GM18907 (cell line): ENCODE measurements at regions not wholly inside any gene's neighbourhood (a gene's known extent, or its start where the extent isn't known, plus 50 kb on each side); places are given as distances from the start of the nearest gene placed in this dataset.
"Not testable (repeated sequence)": the region's sequence is repeated elsewhere in the genome, so short reads cannot be mapped to it uniquely, and the experiment has no call there.

Source experiments
- ATAC-seq: cut with Tn5 transposase; IDR thresholded peaks from one replicate; pipeline ENCODE4 v1.9.1; 2021; ENCODE audit warnings: mild to moderate bottlenecking, moderate library complexity; ENCODE audit not compliant: unreplicated experiment

DNA sequence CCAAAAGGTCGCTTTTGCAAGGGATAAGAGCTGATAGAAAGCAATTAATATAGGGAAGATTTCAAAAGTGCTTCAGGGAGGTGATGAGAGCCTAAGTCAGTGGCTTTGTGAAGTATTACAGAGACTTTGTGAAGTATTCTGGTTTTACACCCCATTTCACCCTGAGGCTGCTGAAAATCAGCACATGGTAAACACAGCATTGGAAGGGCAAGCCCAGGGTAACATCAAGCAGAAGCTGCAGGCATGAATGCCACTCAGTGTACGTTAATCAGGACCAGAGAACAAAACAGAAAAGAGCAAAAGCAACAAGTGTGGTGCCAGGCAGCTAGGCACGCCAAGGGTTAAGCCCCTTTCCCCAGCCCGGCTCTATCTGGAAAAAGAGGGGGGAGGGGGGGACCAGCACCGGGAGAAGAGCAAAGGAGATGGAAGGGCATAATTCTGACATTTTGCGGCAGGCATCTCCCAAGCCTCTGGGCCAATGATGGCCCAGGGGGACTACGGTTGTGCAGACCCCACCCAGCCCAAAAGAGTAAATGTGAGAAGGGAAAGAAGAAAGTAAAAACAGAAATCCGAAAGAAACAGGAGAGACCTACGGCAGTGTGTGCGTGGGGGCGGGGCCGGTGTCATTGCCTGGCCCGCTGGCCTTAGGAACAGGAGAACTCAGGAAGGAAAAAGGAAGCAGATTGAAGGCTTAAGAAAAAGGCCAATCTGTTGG, 58.9 kb downstream of the DHRS2 start:
- ATAC-seq = no peak

DNA sequence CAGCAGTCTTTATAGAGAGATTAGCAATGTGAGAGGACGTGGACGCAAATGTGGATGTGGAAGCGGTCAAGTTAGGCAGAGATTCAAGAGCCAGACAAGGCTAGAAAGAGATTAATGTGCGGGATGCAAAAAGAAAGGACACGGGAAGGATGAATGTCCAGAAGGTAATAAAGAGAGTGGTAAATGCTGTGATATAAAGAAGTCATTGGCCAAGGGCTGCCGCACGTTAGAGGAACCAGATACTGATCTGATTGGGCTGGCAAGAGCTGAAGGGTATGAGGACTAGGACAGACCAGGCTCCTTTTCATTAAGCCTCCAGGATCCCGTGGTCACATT, 59.5 kb downstream of the DHRS2 start:
- ATAC-seq = no peak

DNA sequence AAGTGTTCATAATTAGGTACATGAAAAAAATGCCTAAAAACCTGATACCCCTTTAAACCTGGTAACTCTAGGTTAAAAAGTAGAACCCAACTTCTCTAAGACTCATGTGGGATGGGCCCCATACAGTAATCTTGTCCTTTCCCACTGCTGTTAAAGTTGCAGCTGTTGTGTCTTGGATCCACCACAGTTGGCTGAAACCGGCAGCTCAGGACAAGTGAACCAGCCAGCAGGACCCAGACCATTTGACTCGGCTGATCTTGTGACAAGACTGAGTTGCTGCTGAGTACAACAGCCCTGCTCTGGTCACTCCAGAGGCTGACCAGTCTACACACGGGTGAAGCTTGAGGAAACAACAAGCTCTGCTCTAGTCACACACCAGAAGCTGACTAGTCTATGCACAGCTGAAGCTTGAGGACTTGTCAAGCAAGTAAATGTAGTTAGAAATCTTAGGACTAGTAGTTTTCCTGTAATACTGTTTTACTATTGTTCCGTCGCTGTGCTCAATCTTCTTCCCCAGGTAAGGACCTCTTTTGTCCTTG, 60.6 kb downstream of the DHRS2 start:
- no peak for ATAC-seq

DNA sequence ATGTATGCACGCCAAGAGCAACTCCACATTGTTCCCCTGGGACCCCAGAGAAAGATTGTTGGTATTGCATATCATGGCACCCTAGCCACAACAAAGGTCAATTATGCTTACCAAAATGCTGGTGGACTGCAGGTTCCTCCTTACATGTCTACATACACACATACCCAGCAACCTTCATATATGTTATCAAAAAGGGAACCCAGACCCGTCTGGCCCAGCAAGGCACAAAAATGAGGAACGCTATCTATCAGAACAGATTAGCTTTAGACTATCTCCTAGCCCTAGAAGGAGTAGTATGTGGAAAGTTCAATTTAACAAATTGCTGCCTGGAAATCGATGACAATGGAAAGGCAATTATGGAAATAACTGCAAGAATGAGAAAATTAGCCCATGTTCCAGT, 61.5 kb downstream of the DHRS2 start:
- ATAC-seq = no peak

DNA sequence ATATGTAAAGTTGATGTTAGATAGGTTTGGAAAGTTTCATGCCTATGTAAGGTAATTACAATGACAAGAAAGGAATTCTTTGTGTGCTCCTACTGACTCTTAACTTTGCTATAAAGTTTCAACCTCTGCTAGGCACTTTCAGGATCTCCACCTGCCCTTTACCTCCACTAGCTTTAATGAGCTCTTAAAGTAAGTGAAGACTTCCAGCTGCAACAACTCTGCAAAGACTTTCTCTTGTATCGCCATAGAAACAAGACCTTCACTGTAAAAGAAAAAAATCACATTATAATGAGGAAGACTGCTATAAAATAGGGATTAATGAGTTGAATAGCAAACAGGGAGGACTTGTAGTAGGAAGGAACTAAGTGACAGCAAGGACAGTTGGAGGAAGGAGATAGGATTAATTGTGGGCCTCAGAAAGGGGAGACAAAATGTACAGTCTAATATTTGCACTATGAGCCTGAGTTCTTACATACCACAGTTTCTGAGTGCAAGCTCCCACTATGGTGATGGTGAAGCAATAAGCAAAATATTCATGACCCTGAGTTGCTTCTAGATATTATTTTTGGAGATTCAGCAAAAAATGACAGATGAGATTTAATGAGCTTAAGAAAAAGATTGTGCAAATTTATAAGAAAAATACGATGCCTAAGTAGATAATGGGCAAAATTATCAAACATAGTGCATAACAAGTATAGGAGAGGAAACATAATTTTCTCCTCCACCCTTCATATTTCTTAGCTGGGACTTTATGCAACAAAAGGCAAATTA, 66.7 kb downstream of the DHRS2 start:
- no peak for ATAC-seq

DNA sequence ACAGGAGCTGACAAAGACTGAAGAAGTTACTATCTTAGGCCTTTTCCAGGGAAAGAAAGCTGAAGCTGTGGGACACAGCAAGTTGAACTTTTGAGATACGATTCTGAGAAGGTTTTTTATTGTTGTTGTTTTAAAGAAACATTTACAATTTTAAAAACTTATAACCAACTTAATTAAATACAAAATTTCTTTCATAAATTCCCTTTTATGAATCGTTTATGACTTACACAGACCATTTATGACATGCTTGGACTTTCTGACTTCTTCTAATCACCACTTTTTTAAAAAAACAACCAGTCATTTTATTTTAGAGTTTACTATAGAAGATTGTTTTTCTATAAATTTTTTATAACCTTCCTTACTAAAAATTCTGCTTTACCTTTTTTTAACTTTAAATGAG, 68.7 kb downstream of the DHRS2 start:
- no peak for ATAC-seq

DNA sequence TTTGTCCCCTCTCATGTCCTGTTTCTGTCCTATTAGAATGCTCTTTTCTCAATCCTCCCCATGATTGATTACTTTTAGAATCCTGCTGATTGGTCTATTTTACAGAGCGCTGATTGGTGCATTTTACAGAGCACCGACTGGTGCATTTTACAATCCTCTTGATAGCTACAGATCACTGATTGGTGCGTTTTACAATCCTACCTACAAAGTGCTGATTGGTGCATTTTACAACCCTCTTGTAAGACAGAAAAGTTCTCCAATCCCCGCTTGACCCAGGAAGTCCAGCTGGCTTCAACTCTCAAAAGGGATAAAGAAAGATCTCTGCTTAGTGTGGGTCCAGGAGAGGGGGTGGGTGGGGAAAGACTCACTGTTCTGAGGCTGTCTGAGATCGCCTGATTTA, 71.3 kb downstream of the DHRS2 start:
- no peak for ATAC-seq

DNA sequence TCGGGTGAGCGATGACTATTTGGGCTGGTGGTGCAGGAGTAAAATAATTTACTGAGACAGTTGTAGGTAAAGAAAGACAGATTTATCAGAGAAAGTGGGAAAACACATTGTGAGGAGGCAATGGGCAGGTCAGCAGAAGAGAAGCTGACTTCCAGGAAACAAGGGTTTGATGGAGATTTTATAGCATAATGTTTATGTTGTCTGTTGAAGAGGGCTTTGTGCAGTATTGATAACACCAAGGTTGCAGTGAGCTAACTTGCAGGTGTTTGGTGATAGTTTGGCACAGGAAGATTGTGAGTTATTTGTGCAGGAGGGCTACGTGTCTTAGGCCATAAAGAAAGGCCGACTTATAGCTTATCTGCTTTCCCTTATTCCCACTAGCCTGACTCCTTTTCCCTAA, 72.2 kb downstream of the DHRS2 start:
- no peak for ATAC-seq

DNA sequence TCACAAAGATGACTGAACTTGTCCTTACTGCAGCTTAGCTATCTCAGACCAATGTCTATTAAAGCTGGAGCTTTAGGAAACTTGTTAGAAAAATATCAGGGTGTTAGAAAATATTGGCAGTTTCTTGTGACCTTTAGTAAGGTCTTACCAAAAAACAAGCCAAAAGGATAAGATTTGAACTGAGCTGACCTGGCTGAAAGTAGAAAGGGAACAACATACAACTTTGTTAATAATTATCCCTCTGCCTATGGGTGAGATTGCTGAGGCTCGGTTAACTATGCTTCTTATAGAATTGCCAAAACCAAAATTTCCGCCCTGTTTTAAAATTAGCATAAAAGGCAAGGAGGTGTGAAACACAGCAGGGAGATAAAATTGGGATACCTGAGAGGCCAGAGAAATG, 73.8 kb downstream of the DHRS2 start:
- no peak for ATAC-seq

DNA sequence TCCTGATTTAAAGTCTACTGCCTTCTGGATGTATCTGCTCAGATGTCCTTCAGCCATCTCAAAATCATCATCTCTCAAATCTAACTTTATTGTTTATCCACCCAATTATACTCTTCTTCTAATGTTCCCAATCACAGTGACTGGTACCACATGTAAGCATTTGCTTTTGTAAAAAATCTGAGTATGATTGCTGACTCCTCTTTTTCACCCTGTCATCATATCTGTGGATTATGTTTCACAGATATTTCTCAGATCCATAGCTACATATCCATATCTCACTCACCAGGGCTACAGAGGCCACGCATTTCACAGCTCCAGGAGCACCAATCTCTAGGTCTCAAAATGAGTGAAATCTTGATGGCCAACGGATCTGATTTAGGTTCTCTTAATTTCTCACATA, 76.1 kb downstream of the DHRS2 start:
- no peak for ATAC-seq

DNA sequence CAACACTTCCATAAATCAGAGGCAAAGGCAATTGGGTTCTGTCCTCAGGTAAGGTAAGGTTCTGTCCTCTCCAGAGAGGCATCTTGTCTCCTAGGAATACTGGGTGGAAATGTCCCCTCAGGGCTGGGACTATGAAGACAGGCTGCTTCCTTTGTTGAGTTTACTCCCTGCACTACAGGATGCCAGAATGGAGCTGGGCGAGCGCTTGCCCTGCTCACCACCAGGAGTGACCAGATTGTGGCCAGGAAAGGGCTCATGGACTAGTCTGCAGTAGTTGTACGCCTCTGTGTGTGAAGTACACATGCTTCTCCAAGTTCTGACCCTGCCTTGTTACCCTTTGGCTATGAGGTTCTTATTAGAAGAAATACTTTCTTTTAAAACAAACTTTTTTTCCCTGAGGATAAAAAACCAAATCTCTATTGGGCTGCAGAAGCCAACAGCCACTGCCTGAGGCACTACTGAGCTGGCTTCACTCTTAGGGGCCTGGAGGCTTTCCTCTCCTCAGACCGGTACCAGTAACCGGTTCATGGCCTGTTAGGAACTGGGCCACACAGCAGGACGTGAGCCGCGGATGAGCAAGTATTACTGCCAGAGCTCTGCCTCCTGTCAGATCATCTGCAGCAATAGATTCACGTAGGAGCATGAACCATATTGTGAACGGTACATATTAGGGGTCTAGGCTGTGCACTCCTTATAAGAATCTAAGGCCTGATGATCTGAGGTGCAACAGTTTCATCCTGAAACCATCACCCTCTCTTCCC, 83.2 kb downstream of the DHRS2 start:
- ATAC-seq = no peak

DNA sequence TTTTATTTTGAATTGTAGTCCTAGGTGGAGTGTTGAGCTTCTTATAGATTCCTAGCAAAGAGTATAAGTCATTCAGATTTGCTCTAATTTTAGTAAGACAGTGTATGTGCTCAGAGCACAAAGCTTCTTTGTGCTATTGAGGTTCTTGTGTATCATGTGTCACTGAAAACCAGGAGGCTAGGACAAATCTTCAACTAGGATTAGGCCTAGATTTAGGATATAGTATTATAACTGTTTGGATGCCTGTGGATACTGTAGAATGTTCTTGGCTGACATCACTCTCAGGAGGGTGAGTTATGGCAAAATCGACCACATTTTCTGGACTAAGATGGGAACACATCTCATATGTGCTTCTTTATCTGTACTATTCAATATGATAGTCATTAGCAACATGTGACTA, 86.5 kb downstream of the DHRS2 start:
- ATAC-seq = no peak

DNA sequence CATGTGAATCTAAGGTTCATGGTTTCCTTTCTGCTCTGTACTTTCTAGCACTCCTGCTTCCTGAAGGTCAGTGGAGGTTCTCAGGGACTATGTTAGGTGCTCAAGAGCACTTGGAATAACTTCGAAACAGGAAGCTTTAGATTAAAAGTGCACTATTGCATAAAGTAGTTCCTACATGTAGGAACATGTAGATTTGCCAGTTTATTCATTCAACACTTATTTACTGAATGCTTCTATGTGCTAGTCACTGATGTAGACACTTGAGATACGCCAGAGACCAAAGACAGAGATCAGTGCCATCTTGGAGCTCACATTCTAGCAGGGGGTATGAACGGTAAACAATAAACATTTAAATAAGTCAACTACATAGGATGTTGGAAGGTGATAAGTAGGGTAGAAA, 87.7 kb downstream of the DHRS2 start:
- no peak for ATAC-seq

DNA sequence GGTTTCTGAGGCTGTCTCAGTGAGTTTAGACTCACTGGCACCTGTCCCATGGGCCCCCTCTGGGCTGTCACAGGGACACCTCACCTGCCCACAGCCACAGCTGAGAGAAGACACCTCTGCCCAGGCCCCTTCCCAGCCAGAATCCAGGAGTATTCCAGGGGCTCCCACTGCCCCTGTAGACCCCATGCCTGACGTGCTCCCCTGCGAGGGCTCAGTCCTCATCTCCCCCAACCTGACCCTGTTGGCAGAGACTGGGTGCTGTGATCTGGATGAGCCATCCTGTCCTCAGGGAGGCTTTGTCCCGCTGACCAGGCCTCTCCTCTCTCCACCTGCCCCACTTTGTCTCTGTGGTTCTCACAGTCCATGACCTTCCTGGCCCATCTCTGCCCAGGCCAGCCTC, 89.4 kb downstream of the DHRS2 start:
- ATAC-seq = no peak

DNA sequence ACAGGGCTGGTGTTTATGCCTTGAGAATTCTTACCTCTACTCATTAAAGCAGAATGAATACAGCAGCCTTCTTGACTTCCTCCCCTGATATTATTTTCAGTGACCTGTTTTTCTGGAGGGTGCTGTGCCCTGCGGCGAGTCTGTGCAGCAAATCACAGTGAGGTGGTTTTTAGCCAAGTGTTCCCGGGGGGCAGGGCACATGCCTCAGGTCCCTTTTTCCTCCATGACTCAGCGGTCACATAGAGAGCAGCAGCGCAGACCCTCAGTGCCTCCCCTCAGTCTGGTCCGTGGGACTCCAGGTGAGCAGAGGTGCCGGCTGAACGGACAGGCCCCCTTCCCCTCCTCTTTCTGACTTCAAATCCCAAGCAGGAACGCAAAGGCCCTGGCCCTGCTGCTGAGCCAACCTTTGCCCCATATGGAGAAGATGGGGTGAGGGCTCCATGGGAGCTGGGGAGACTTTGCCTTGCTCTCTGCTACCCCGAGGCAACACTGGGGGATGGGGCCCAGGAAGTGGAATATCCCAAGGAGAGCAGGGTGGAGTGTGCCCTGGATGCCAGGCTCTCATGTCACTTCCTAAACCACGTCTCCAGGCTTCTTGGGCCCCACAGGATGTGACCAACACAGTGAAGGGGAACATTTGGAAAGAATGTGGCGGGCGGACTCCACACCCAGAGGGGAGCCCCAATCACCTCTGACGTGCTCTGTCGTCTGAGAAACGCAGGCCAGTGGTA, 90.0 kb downstream of the DHRS2 start:
- ATAC-seq = no peak

DNA sequence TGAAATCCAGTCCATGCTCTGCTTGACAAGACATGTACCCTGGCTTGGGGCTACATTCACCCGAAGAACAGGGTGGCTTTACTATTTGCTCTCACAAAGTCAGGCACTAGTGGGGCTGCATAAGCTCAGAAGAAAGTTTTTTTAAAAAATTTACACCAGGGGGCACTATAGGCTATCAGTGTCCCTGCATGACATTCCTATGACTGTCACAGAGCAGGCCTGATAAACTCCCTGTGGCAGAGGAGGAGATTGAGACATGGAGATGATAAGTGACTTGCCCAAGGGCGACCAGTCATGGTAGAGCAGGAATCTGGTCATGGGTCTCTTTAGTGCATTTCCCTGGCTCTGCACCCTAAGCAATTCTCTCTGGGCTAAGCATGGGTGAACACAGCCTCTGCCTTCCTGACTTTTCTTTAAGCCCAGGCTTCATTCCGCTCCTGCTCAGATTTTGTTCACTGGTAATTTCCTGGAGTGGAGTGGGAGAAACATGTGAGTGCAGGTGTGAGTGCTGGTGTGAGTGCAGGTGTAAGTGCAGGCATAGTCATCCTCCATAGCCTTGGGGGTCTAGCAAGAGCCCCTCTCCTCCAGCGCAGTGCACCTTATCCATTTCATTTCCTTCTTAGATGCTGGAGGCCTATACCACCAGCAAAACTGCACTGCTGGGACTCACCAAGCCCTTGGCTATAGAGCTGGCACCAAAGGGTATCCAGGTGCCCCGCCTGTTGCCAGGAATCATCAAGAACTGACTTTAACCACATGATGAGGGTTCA, 91.6 kb downstream of the DHRS2 start:
- ATAC-seq = peak; percentile 49

DNA sequence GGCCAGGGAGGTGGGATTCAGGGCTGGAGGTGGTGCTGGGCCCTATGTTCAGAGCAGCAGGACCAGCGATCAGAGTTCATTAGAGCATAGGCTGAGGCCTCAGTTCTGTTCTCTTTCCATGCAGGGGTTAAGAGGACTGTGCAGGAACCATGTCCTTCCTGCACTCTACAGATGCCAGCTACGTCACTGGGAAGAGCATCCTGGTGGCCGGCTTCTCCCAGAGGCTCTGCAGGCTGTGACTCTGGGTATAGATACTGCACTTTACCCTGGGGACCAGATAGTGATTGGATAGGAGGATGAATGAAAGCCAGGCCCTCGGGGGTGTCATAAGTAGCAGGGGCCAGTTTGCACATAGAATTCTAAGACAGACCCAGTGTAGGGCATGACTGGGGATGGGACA, 92.6 kb downstream of the DHRS2 start:
- no peak for ATAC-seq

DNA sequence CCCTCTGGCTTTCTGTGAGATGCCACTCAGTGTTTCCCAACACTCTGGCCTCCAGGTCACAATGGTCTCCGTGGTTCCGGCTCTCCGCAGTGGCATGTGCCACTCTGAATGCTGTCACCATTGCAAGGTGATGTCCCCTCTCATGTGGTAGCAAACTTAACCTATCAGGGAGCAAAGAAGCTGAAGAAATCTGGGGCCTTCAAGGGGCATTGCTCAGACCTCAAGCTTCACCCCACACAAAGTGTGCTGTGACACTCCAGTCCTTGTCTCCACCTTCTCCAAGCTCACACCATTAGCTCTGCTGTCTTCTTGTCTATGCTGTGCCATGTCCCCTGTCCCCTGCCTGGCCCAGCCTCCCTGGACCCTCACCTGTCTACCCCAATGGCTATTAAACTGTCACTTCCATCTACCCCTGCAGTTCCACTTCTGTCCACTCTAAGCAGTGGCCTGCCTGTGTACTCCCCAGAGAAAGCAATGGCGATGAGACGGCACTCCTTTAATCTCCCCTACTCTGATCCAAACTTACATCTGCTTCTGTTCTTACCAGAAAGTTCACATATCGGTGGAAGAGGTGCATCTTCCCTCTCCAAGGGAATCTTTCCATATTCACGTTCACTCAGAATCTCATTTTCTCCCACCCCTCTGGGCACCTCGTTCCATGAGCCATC, 93.7 kb downstream of the DHRS2 start:
- no peak for ATAC-seq

DNA sequence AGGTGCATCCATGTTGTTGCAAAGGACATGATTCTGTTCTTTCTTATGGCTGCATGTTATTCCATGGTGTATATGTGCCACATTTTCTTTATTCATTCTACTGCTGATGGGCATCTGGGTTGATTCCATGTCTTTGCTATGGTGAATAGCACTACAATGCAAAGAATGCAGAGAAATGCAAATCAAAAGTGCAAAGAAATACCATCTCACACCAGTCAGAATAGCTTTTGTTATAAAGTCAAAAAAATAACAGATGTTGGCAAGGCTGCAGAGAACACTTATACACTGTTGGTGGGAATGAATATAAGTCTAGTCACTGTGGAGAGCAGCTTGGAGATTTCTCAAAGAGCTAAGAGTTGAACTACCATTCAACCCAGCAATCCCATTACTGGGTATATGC, 99.2 kb downstream of the DHRS2 start:
- no peak for ATAC-seq

DNA sequence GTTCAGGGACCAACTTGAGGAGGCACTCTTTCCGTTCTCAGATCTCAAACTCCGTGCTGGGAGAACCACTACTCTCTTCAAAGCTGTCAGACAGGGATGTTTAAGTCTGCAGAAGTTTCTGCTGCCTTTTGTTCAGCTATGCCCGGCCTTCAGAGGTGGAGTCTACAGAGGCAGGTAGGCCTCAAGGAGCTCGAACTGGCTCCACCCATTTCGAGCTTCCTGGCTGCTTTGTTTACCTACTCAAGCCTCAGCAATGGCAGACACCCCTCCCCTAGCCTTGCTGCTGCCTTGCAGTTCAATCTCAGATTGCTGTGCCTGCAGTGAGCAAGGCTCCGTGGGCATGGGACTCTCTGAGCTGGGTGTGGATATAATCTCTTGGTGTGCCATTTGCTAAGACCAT, 108.2 kb downstream of the DHRS2 start:
- ATAC-seq = not testable (repeated sequence)
